SJCRH30 (cell line): ENCODE measurements at regions not wholly inside any gene's neighbourhood (a gene's known extent, or its start where the extent isn't known, plus 50 kb on each side); places are given as distances from the start of the nearest gene placed in this dataset.
A peak's percentile ranks its signal among the peaks of the same experiment; 100 is the strongest.

ENCODE experiments used
- DNase-seq, 2 experiments: peaks; one replicate each; pipeline ENCODE4 v3.0.0-alpha.2; 2015 to 2020
- H3K27ac ChIP-seq: fragments of 250-450 bp; sonication (Bioruptor Pico); 2 replicates; pipeline ENCODE4 v1.5.1; 2020; ENCODE audit warnings: mild to moderate bottlenecking, moderate library complexity
- H3K27me3 ChIP-seq: fragments of 250-450 bp; sonication (Bioruptor Pico); 2 replicates; pipeline ENCODE4 v1.5.1; 2020; ENCODE audit warnings: mild to moderate bottlenecking, moderate library complexity
- H3K36me3 ChIP-seq: fragments of 250-450 bp; sonication (Bioruptor Pico); 2 replicates; pipeline ENCODE4 v1.5.1; 2020; ENCODE audit warnings: mild to moderate bottlenecking, moderate library complexity
- H3K4me1 ChIP-seq: fragments of 250-450 bp; sonication (Bioruptor Pico); 2 replicates; pipeline ENCODE4 v1.5.1; 2020; ENCODE audit warnings: mild to moderate bottlenecking, moderate library complexity
- H3K4me3 ChIP-seq: fragments of 250-450 bp; sonication (Bioruptor Pico); 2 replicates; pipeline ENCODE4 v1.5.1; 2020; ENCODE audit warnings: mild to moderate bottlenecking, moderate library complexity
- H3K9me3 ChIP-seq: fragments of 250-450 bp; sonication (Bioruptor Pico); replicated peaks from 2 replicates; pipeline ENCODE4 v1.5.1; 2020; ENCODE audit warnings: mild to moderate bottlenecking, moderate library complexity

- H3K27ac ChIP-seq = no peak overlapping the region
- H3K4me1 ChIP-seq = no peaks in the 10 kb centered on the region
- H3K36me3 ChIP-seq = no peaks in the 10 kb centered on the region
- H3K27me3 ChIP-seq = no peaks in the 10 kb centered on the region
- H3K9me3 ChIP-seq = 0 out of 2 replicates have a peak, but pooled peaks cover 2% of the 10 kb centered on the region
- no peak for DNase-seq
- H3K4me3 ChIP-seq = no peak overlapping the region
These were observed 140.7 kb downstream of the QRSL1 start for GRCh38 chr6:106770081-106770480.

GRCh38 chr6:106767271-106767670, 137.9 kb downstream of the QRSL1 start:
- Histone ChIP-seq H3K4me3 (no peak overlapping the region), H3K9me3 (0 out of 2 replicates have a peak, but pooled peaks cover 2% of the 10 kb centered on the region), H3K27ac (no peak overlapping the region), H3K27me3 (no peaks in the 10 kb centered on the region), H3K36me3 (no peaks in the 10 kb centered on the region), H3K4me1 (no peaks in the 10 kb centered on the region)
- DNase-seq = no peak

DNA sequence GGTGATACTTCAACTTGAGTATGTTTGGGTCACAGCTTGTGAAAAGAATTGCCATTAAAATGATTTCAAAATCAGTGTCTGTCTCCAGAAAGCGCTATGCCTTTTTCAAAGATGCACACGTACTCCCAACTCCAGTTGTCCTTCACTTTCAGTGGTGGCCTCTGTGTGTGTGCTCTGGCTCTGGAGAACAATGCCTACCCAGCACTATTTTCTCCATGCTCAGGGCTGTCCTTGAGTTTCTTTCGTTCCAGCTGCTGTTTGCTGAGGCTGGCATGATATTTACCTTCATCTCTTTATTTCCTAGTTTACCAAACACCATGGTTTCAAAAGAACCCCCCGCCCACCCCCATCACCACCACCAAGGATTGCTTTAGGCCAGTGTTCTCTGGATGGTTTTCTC, 136.8 kb downstream of the QRSL1 start:
- no peak overlapping the region for H3K27ac ChIP-seq
- no peak overlapping the region for H3K4me3 ChIP-seq
- no peaks in the 10 kb centered on the region for H3K36me3 ChIP-seq
- no peak for DNase-seq
- H3K4me1 ChIP-seq = no peaks in the 10 kb centered on the region
- 0 out of 2 replicates have a peak, but pooled peaks cover 2% of the 10 kb centered on the region for H3K9me3 ChIP-seq
- H3K27me3 ChIP-seq = no peaks in the 10 kb centered on the region

DNA sequence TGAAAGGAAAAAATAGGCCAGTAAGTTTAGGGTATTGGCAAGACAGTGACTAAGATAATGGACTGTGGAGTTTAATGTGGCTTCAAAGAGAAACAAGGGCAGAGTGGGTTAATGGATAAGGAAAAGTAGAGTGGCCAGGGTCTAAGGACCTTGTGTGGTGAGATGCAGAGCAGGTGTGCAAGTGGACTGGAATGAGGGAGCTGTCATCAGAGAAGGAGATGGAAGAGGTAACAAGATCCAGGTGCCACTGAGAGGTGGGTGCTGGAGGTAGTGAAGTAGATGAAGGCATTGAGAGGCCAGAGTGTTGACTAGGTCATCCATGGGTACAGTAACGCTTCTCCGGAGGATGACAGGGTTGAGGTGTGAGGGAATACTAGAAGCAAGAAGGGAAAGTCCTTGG, 136.1 kb downstream of the QRSL1 start:
- no peak overlapping the region for H3K27ac ChIP-seq
- 0 out of 2 replicates have a peak, but pooled peaks cover 2% of the 10 kb centered on the region for H3K9me3 ChIP-seq
- H3K4me3 ChIP-seq = no peak overlapping the region
- DNase-seq = no peak
- H3K27me3 ChIP-seq = no peaks in the 10 kb centered on the region
- no peaks in the 10 kb centered on the region for H3K4me1 ChIP-seq
- no peaks in the 10 kb centered on the region for H3K36me3 ChIP-seq

- no peak for DNase-seq
- H3K27me3 ChIP-seq = no peaks in the 10 kb centered on the region
- no peaks in the 10 kb centered on the region for H3K36me3 ChIP-seq
- H3K27ac ChIP-seq = no peak overlapping the region
- H3K4me3 ChIP-seq = no peak overlapping the region
- no peaks in the 10 kb centered on the region for H3K9me3 ChIP-seq
- H3K4me1 ChIP-seq = no peaks in the 10 kb centered on the region
These were observed 135.1 kb downstream of the QRSL1 start for GRCh38 chr6:106764353-106764980.

DNA sequence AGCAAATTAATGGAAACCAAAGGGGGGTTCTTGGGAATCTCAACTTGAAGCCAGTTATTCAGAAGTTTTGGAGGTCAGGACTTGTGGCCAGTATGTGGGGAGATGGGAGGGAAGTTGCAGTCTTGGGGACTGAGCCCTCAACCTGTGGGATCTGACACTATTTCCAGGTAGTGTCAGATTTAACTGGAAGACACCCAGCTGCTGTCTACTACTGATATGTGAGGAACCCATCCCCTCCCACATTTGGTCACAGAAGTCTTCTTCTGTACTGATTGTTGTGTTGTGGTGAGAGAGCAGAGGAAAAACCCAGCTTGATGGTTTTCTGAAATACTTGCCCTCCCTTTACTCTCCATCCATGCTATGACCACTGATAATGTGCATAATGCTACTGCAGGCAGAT, 134.0 kb downstream of the QRSL1 start:
- DNase-seq = no peak
- H3K4me1 ChIP-seq = no peaks in the 10 kb centered on the region
- no peaks in the 10 kb centered on the region for H3K36me3 ChIP-seq
- no peak overlapping the region for H3K27ac ChIP-seq
- H3K9me3 ChIP-seq = no peaks in the 10 kb centered on the region
- no peak overlapping the region for H3K4me3 ChIP-seq
- no peaks in the 10 kb centered on the region for H3K27me3 ChIP-seq

GRCh38 chr6:106761160-106761559, 131.8 kb downstream of the QRSL1 start:
- no peaks in the 10 kb centered on the region for H3K4me1 ChIP-seq
- no peaks in the 10 kb centered on the region for H3K9me3 ChIP-seq
- no peak for DNase-seq
- no peaks in the 10 kb centered on the region for H3K27me3 ChIP-seq
- no peak overlapping the region for H3K27ac ChIP-seq
- H3K36me3 ChIP-seq = no peaks in the 10 kb centered on the region
- H3K4me3 ChIP-seq = no peak overlapping the region

- DNase-seq = no peak
- H3K27me3 ChIP-seq = no peaks in the 10 kb centered on the region
- no peaks in the 10 kb centered on the region for H3K36me3 ChIP-seq
- no peak overlapping the region for H3K27ac ChIP-seq
- no peak overlapping the region for H3K4me3 ChIP-seq
- no peaks in the 10 kb centered on the region for H3K4me1 ChIP-seq
- H3K9me3 ChIP-seq = no peaks in the 10 kb centered on the region
These were observed 129.7 kb downstream of the QRSL1 start for GRCh38 chr6:106759112-106759511.

DNA sequence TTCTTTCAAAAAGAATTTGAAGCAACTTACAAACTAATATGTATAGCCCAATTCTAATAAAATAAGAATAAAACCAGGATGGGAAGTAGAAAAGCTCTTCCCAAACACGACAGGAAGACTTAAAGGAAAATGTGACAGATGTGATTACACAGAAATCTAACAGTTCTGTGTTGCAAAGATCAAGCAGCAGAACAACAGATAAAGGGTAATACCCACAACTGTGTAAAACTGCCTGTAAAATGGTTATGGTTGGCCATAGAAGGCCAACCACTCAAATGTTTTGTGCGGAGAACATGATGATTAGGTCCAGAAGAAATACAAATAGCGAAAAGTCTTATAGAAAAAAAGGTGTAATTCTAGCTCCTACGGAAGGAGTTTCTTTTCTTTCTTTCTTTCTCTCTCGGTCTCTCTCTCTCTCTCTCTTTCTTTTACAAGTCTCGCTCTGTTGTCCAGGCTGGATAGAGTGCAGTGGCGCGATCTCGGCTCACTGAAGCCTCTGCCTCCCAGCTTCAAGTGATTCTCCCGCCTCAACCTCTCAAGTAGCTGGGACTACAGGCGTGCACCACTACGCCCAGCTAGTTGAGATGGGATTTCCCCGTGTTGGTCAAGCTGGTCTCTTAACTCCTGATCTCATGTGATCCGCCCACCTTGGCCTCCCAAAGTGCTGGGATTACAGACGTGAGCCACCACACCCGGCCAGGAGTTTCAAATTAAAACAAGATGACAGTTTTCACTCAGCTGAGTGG, 128.5 kb downstream of the QRSL1 start:
- no peak overlapping the region for H3K4me3 ChIP-seq
- DNase-seq = no peak
- no peaks in the 10 kb centered on the region for H3K27me3 ChIP-seq
- no peak overlapping the region for H3K27ac ChIP-seq
- no peaks in the 10 kb centered on the region for H3K9me3 ChIP-seq
- no peaks in the 10 kb centered on the region for H3K4me1 ChIP-seq
- no peaks in the 10 kb centered on the region for H3K36me3 ChIP-seq

DNA sequence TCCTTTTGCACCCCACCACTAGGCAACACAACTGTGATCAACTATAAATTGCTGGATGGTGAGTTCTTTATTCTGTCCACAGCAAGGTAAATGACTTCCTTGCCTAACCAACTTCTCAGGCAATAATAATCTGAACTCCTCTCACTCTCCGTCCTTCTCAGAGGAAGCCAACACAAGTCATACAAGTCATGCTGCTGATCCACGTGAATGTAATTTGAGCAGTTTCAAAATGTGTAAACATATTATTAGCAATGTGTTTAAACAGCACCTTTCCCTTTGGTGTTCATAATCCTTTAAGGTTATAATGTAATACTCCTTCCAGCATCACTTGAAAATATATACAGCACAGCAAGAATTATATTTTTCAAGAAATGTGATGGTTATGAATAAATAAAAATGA, 127.9 kb downstream of the QRSL1 start:
- no peak overlapping the region for H3K27ac ChIP-seq
- H3K9me3 ChIP-seq = no peaks in the 10 kb centered on the region
- no peak for DNase-seq
- H3K36me3 ChIP-seq = no peaks in the 10 kb centered on the region
- no peak overlapping the region for H3K4me3 ChIP-seq
- H3K4me1 ChIP-seq = no peaks in the 10 kb centered on the region
- no peaks in the 10 kb centered on the region for H3K27me3 ChIP-seq

GRCh38 chr6:106754215-106754614, 124.8 kb downstream of the QRSL1 start:
- no peak for DNase-seq
- H3K9me3 ChIP-seq = no peaks in the 10 kb centered on the region
- no peaks in the 10 kb centered on the region for H3K27me3 ChIP-seq
- H3K4me3 ChIP-seq = no peak overlapping the region
- H3K27ac ChIP-seq = no peak overlapping the region
- H3K36me3 ChIP-seq = no peaks in the 10 kb centered on the region
- H3K4me1 ChIP-seq = peaks cover 21% of the 10 kb centered on the region

- Histone ChIP-seq H3K27ac (no peak overlapping the region), H3K4me1 (peaks cover 25% of the 10 kb centered on the region), H3K27me3 (no peaks in the 10 kb centered on the region), H3K9me3 (no peaks in the 10 kb centered on the region), H3K4me3 (no peak overlapping the region), H3K36me3 (no peaks in the 10 kb centered on the region)
- no peak for DNase-seq
These were observed 123.3 kb downstream of the QRSL1 start for GRCh38 chr6:106752641-106753040.

GRCh38 chr6:106751501-106752252, 122.3 kb downstream of the QRSL1 start:
- H3K4me3 ChIP-seq = no peak overlapping the region
- H3K36me3 ChIP-seq = no peaks in the 10 kb centered on the region
- peaks cover 32% of the 10 kb centered on the region for H3K4me1 ChIP-seq
- H3K27ac ChIP-seq = no peak overlapping the region
- no peaks in the 10 kb centered on the region for H3K9me3 ChIP-seq
- DNase-seq = peak; percentile 20 to 34
- no peaks in the 10 kb centered on the region for H3K27me3 ChIP-seq

DNA sequence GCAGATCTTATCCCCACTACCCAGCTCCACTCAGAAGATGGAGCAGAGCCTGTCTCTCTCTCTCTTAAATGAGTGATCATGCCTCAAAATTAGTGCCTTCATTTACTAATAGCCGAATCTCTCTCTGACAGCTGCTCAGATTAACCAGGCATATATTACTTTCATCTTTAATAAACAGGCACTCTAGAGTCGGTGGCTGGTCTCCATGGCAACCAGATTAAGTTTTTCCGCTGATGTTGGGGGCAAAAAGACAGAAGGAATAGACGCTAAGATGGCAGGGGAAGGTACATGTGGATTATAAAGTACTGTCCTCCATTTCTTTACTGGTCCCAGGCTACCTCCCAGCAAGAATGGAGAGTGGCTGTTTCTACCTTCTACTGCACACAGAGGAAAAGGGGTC, 121.6 kb downstream of the QRSL1 start:
- no peak for DNase-seq
- H3K27ac ChIP-seq = no peak overlapping the region

More for the DNA sequence above, 121.6 kb downstream of the QRSL1 start:
- Histone ChIP-seq H3K4me3 (no peak overlapping the region), H3K36me3 (no peaks in the 10 kb centered on the region), H3K9me3 (no peaks in the 10 kb centered on the region), H3K27me3 (no peaks in the 10 kb centered on the region), H3K4me1 (peaks cover 39% of the 10 kb centered on the region)
